ENCODE measurements at regions not wholly inside any gene's neighbourhood (a gene's known extent, or its start where the extent isn't known, plus 50 kb on each side); places are given as distances from the start of the nearest gene placed in this dataset.
"Not testable (repeated sequence)": the region's sequence is repeated elsewhere in the genome, so short reads cannot be mapped to it uniquely, and the experiment has no call there.

DNA sequence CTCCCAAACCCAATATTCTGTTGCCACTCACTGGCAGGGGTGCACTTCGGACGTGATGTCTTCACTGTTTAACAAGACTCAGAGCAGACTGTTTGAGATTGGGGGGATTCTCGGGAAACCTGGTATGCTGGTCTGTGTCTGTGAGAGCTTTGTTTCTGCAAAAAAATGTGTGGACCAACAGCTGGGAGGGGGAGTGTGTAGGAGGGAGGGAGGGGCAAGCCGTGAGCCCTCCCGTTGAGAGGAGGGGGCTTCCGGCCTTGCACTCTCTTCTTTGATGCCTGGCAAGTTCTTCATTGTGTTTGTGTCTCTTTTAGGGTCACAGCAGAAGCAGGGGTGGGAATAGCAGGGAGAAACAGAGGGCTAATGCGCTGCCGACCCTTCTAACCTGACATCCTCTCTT is 74.9 kb upstream of the NDN start:
- no peak for DNase-seq (ENCODE audit: low spot score in 2 of 2)
- intact Hi-C loops (cut with DNase I): no loop called here
- Histone ChIP-seq H3K36me3 (no peaks in the 10 kb centered on the region), H3K9me3 (no peaks in the 10 kb centered on the region), H3K4me3 (no peak overlapping the region), H3K27ac (no peak overlapping the region), H3K4me1 (no peaks in the 10 kb centered on the region), H3K27me3 (no peaks in the 10 kb centered on the region)
- no peak for TF ChIP-seq CTCF (IDR thresholded peaks at IDR 0.05)

GRCh38 chr15:23763021-23763420 is 75.9 kb upstream of the NDN start:
- no peaks in the 10 kb centered on the region for H3K36me3 ChIP-seq
- no peaks in the 10 kb centered on the region for H3K27me3 ChIP-seq
- no peak overlapping the region for H3K27ac ChIP-seq
- intact Hi-C loops (cut with DNase I): no loop called here
- H3K9me3 ChIP-seq: no peaks in the 10 kb centered on the region
- no peak overlapping the region for H3K4me3 ChIP-seq
- no peaks in the 10 kb centered on the region for H3K4me1 ChIP-seq
- no peak for TF ChIP-seq CTCF (IDR thresholded peaks at IDR 0.05)
- DNase-seq (ENCODE audit: low spot score in 2 of 2): no peak

DNA sequence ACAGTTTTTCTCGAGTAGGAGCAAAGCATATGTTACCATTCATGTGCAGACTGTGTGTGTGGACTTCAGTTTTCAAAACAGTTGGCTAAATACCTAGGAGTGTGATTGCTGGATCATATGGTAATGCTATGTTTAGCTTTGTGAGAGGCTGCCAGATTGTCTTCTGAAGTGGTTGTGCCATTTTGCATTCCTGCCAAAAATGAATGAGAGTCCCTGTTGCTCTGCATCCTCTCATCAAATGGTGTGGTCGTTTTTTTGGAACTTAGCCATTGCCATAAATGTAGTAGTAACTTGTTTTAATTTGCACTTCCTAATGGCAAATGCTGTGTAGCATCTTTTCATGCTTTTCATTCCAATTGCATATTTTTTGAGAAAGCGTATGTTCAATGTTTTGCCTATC is 77.2 kb upstream of the NDN start:
- Histone ChIP-seq H3K9me3 (no peaks in the 10 kb centered on the region), H3K4me3 (no peak overlapping the region), H3K36me3 (no peaks in the 10 kb centered on the region), H3K27ac (no peak overlapping the region), H3K4me1 (no peaks in the 10 kb centered on the region), H3K27me3 (no peaks in the 10 kb centered on the region)
- no peak for TF ChIP-seq CTCF (IDR thresholded peaks at IDR 0.05)
- intact Hi-C loops (cut with DNase I): no loop called here
- DNase-seq (ENCODE audit: low spot score in 2 of 2): no peak

DNA sequence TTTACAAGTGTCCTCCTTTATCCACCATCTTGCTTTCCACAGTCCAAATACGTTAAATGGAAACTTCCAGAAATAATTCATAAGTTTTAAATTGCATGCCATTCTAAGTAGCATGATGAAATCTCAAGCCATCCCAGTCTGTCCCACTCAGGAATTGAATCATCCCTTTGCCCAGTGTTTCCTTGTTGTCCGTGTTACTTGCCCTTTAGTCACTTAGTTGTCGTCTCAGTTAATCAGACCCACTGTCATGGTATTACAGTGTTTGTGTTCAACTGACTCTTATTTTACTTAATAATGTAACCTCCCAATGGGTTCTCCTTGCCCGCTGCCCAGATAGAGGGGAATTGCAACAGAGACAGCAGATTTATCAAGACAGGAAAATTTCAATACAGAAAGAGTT is 77.6 kb upstream of the NDN start:
- H3K27ac ChIP-seq: no peak overlapping the region
- intact Hi-C loops (cut with DNase I): no loop called here
- no peaks in the 10 kb centered on the region for H3K36me3 ChIP-seq
- H3K9me3 ChIP-seq: no peaks in the 10 kb centered on the region
- no peak for TF ChIP-seq CTCF (IDR thresholded peaks at IDR 0.05)
- no peak for DNase-seq (ENCODE audit: low spot score in 2 of 2)
- H3K4me3 ChIP-seq: no peak overlapping the region
- no peaks in the 10 kb centered on the region for H3K4me1 ChIP-seq
- no peaks in the 10 kb centered on the region for H3K27me3 ChIP-seq

- H3K36me3 ChIP-seq; H3K27me3 ChIP-seq; DNase-seq (ENCODE audit: low spot score in 2 of 2); intact Hi-C loops (cut with DNase I); H3K9me3 ChIP-seq; H3K27ac ChIP-seq; H3K4me1 ChIP-seq; H3K4me3 ChIP-seq: not testable (repeated sequence)
Observed at GRCh38 chr15:23766779-23767178, 79.7 kb upstream of the NDN start.

GRCh38 chr15:23773093-23773492 is 86.0 kb upstream of the NDN start:
- no peak overlapping the region for H3K4me3 ChIP-seq
- DNase-seq (ENCODE audit: low spot score in 2 of 2): no peak
- no peak for TF ChIP-seq CTCF (IDR thresholded peaks at IDR 0.05)
- H3K4me1 ChIP-seq: no peaks in the 10 kb centered on the region
- intact Hi-C loops (cut with DNase I): no loop called here
- no peaks in the 10 kb centered on the region for H3K9me3 ChIP-seq
- no peaks in the 10 kb centered on the region for H3K27me3 ChIP-seq
- no peak overlapping the region for H3K27ac ChIP-seq
- H3K36me3 ChIP-seq: no peaks in the 10 kb centered on the region

All from ascending aorta (tissue), 2 donors.